GM13976 (cell line): ENCODE measurements at regions not wholly inside any gene's neighbourhood (a gene's known extent, or its start where the extent isn't known, plus 50 kb on each side); places are given as distances from the start of the nearest gene placed in this dataset.
A peak's percentile ranks its signal among the peaks of the same experiment; 100 is the strongest.
"Not testable (repeated sequence)": the region's sequence is repeated elsewhere in the genome, so short reads cannot be mapped to it uniquely, and the experiment has no call there.

Source experiments
- DNase-seq: peaks from one replicate; pipeline ENCODE4 v3.0.0; 2012; ENCODE audit warnings: low spot score
- in situ Hi-C: fragments of 300-500 bp; cut with MboI; formaldehyde crosslinking; loops from one replicate; pipeline ENCODE4 v1.12.0; 2022; ENCODE audit warnings: low sequenced_read_pairs, mixed read lengths, inconsistent platforms; ENCODE audit not compliant: unreplicated experiment
- TF ChIP-seq, protein P1 (sequence below): IDR thresholded peaks from 2 replicates; pipeline ENCODE4 v1.5.1; 2012; ENCODE audit warnings: borderline replicate concordance, mild to moderate bottlenecking; ENCODE audit not compliant: insufficient read depth; ENCODE audit errors: extremely low read depth, missing control alignments, control extremely low read depth

DNA sequence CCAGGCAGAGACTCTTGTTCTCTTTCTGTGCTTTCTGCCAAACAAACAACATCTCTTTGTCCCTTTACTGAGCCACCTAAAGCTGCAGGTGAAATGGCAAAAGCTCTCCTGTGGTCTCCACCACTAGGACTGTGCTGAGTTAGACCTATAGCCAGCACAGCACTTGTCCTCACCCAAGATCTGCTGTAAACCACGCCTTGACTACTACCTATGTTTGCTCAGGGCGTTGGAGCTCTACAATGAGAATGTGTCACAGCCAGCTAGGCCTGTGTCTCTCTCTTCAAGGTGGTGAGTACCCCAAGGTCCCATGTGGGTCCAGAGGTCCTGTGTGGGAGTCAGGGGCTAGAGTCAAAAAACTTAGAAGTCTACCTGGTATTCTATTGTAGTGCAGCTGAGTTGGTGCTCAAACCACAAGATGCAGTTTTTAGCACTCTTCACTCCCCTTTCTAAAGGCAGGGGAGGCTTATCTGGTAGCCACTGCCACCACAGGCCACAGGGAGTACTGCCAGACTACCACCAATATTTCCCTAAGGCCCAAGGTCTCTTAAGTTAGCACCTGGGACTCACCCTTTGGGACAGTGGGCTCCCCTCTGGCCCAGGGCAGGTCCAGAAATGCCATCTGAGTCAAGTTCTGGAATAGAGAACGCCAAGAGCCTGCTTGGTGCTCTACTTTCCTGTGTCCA is 96.8 kb upstream of the RPRM start:
- no peak for DNase-seq
- in situ Hi-C loops: no loop called here

DNA sequence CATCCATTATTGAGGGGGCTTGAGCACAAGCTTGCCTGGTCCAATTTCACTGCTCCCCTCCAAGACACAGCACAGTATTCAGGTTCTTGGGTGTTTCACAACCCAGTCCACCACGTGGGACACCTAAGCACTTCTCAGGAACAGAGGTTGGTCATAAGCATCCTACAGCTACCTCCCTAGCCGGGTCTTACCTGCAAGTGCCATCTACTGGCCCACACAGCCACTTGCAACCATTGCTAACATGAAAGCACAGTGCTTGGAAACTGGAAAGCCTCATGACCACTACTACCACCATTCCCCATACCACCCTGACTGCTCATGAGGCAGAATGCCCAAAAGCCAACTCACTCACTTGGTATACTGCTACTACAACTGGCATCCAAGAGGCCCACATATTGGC is 105.7 kb upstream of the RPRM start:
- no peak for DNase-seq
- in situ Hi-C loops: no loop called here
- TF ChIP-seq, protein P1, sequence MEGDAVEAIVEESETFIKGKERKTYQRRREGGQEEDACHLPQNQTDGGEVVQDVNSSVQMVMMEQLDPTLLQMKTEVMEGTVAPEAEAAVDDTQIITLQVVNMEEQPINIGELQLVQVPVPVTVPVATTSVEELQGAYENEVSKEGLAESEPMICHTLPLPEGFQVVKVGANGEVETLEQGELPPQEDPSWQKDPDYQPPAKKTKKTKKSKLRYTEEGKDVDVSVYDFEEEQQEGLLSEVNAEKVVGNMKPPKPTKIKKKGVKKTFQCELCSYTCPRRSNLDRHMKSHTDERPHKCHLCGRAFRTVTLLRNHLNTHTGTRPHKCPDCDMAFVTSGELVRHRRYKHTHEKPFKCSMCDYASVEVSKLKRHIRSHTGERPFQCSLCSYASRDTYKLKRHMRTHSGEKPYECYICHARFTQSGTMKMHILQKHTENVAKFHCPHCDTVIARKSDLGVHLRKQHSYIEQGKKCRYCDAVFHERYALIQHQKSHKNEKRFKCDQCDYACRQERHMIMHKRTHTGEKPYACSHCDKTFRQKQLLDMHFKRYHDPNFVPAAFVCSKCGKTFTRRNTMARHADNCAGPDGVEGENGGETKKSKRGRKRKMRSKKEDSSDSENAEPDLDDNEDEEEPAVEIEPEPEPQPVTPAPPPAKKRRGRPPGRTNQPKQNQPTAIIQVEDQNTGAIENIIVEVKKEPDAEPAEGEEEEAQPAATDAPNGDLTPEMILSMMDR: no peak

More for the DNA sequence above, 96.8 kb upstream of the RPRM start:
- TF ChIP-seq, protein P1: peak; percentile 14

DNA sequence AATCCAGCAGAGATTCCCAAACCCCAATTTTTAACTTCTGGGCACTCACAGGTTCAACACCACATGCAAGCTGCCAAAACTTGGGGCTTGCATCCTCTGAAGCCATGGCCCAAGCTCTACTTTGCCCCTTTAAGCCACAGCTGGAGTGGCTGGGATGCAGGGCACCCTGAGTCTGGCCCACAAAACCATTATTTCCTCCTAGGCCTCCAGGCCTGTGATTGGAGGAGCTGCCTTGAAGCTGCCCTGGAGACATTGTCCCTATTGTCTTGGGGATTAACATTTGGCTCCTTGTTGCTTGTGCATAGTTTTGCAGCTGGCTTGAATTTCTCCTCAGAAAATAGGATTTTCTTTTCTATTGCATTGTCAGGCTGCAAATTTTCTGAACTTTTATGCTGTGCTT is 109.8 kb upstream of the RPRM start:
- no peak for DNase-seq
- TF ChIP-seq, protein P1: no peak
- in situ Hi-C loops: no loop called here

DNA sequence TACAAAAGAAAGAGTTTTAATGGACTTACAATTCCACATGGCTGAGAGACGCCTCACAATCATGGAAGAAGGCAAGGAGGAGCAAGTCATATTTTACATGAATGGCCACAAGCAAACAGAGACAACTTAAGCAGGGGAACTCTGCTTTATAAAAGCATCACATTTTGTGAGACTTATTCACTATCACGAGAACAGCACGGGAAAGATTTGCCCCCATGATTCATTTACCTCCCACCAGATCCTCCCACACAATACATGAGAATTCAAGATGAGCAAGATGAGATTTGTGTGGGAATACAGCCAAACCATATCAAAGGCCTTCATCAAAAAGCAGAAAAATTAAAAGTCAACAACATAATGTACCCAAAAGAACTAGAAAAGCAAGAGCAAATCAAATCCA is 111.0 kb upstream of the RPRM start:
- in situ Hi-C loops: no loop called here
- TF ChIP-seq, protein P1: no peak
- DNase-seq: no peak

DNA sequence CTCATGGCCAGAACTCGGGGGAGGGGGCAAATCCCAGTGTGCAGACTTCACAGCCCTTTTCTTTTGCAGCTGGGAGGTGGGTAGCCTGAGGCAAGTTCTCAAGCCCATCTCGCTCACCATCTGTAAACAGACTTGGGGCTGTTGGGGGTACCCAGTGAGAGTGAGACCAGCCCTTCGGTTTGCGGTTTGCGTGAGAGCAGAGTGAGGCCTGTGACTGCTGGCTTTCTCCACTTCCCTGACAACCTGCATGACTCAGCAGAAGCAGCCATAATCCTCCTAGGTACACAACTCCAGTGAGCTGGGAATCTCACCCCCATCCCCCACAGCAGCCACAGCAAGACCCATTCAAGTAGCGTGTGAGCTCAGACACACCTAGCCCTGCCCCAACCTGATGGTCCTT is 114.5 kb upstream of the RPRM start:
- in situ Hi-C loops, DNase-seq: not testable (repeated sequence)

DNA sequence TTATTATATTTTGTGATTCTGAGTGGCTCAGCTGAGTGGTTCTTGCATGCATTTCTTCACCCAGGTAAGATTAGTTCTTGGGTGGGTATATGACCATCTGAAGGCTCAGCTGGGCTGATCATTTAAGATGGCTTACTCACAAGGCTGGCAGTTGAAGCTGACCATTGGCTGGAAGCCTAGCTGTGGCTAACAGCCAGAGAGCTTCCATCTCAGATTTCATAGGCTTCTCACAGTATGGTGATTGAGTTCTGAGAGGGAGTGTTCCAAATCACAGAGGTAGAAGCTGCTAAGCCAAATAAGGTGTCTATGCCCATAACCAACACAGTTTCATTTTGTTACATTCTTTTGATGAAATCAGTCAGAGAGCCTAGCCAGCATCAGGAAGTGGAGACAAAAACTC is 117.4 kb upstream of the RPRM start:
- TF ChIP-seq, protein P1: no peak
- in situ Hi-C loops: no loop called here
- DNase-seq: no peak

DNA sequence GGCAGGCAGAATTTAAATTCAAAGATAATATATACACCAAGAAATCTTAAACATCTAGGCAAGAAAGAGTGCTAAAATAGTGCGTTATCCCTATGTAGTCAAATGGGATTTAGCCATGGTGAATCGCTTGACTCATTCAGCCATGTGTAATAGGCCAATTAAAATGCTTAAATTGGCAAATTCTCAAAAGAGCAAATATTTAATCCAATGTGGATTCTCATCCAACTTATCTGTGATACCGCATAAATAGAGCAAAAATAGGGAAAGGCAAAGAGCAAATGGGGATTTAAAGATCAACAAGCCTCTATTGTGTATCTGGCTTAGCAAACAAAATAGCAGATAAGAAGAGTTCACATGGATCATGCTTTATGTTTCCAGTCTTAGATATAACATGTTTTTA is 123.2 kb upstream of the RPRM start:
- DNase-seq: no peak
- in situ Hi-C loops: no loop called here
- TF ChIP-seq, protein P1: no peak
